ENCODE measurements at regions not wholly inside any gene's neighbourhood (a gene's known extent, or its start where the extent isn't known, plus 50 kb on each side); places are given as distances from the start of the nearest gene placed in this dataset.

- no peak overlapping the region for H3K4me3 ChIP-seq (ENCODE audit: low read depth in 2 of 2, low read length in 1 of 2)
- ChIA-PET POLR2A (no interaction called here), CTCF (interaction anchor here (1.0 to 1.3 kb wide), 2 partner anchors 20 to 35 kb away, joined by 4 read pairs; no protein-coding TSS in a partner anchor)
- WGBS (ENCODE audit: low lambda C conversion rate) = 38% methylated on average over 2 of the region's 2 CpGs
- H3K4me1 ChIP-seq (ENCODE audit: control insufficient read depth in 1 of 2, insufficient read depth in 2 of 2, low read depth in 1 of 2, low read length in 1 of 2) = peaks cover 0 to 11% of the 10 kb centered on the region in 2 experiments; a peak in 1 of 4 replicates
- no peaks in the 10 kb centered on the region for H3K9me2 ChIP-seq
- no peak overlapping the region for H3K4me2 ChIP-seq
- H3K36me3 ChIP-seq (replicated peaks in 1 of 2; ENCODE audit: control insufficient read depth in 1 of 2, insufficient read depth in 2 of 2, low read length in 1 of 2) = no peaks in the 10 kb centered on the region
- no peak for TF ChIP-seq MXI1 (IDR thresholded peaks at IDR 0.05; ENCODE audit: low read depth, low read length)
- TF ChIP-seq FOSL2 (IDR thresholded peaks at IDR 0.05; ENCODE audit: borderline replicate concordance, low read depth) = no peak
- no peak for TF ChIP-seq TEAD4 (IDR thresholded peaks at IDR 0.05; ENCODE audit: borderline replicate concordance, insufficient read depth)
- no peak for TF ChIP-seq RCOR1 (IDR thresholded peaks at IDR 0.05; ENCODE audit: low read length)
- TF ChIP-seq SMC3 (IDR thresholded peaks at IDR 0.05; ENCODE audit: low read depth, low read length) = no peak
- TF ChIP-seq GATA2 (CRISPR knock-in tag; IDR thresholded peaks at IDR 0.05) = no peak
- H3F3A ChIP-seq (replicated peaks; ENCODE audit: insufficient read depth) = no peaks in the 10 kb centered on the region
- H3K27ac ChIP-seq (ENCODE audit: low read depth in 2 of 2, low read length in 1 of 2) = no peak overlapping the region
- no peaks in the 10 kb centered on the region for H4K20me1 ChIP-seq (ENCODE audit: insufficient read depth)
- H2AFZ ChIP-seq (ENCODE audit: low read depth) = no peak overlapping the region
- no peaks in the 10 kb centered on the region for H3K9me3 ChIP-seq
- no peaks in the 10 kb centered on the region for H3K79me2 ChIP-seq (ENCODE audit: insufficient read depth)
- H3K27me3 ChIP-seq (ENCODE audit: insufficient read depth) = no peaks in the 10 kb centered on the region
- H3K9ac ChIP-seq = no peak overlapping the region
- no peak for DNase-seq
These were observed 110.6 kb downstream of the GADD45G start for GRCh38 chr9:89715318-89715858.

- Histone ChIP-seq H3K9me2 (no peaks in the 10 kb centered on the region), H3K9ac (no peak overlapping the region), H3F3A (replicated peaks; ENCODE audit: insufficient read depth) (no peaks in the 10 kb centered on the region), H2AFZ (ENCODE audit: low read depth) (no peak overlapping the region), H3K4me2 (no peak overlapping the region), H3K4me1 (ENCODE audit: control insufficient read depth in 1 of 2, insufficient read depth in 2 of 2, low read depth in 1 of 2, low read length in 1 of 2) (peaks cover 0 to 11% of the 10 kb centered on the region in 2 experiments; a peak in 1 of 4 replicates), H3K79me2 (ENCODE audit: insufficient read depth) (no peaks in the 10 kb centered on the region), H3K9me3 (no peaks in the 10 kb centered on the region), H3K27ac (ENCODE audit: low read depth in 2 of 2, low read length in 1 of 2) (no peak overlapping the region), H4K20me1 (ENCODE audit: insufficient read depth) (no peaks in the 10 kb centered on the region), H3K27me3 (ENCODE audit: insufficient read depth) (no peaks in the 10 kb centered on the region), H3K36me3 (replicated peaks in 1 of 2; ENCODE audit: control insufficient read depth in 1 of 2, insufficient read depth in 2 of 2, low read length in 1 of 2) (no peaks in the 10 kb centered on the region), H3K4me3 (ENCODE audit: low read depth in 2 of 2, low read length in 1 of 2) (no peak overlapping the region)
- WGBS (ENCODE audit: low lambda C conversion rate) = 72% methylated on average over 3 of the region's 3 CpGs
- ChIA-PET CTCF (no interaction called here), POLR2A (no interaction called here)
- no peak for DNase-seq
- TF ChIP-seq, protein P1, sequence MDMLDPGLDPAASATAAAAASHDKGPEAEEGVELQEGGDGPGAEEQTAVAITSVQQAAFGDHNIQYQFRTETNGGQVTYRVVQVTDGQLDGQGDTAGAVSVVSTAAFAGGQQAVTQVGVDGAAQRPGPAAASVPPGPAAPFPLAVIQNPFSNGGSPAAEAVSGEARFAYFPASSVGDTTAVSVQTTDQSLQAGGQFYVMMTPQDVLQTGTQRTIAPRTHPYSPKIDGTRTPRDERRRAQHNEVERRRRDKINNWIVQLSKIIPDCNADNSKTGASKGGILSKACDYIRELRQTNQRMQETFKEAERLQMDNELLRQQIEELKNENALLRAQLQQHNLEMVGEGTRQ (IDR thresholded peaks at IDR 0.05; ENCODE audit: borderline replicate concordance, low read depth, low read length) = no peak
- TF ChIP-seq, protein P2, sequence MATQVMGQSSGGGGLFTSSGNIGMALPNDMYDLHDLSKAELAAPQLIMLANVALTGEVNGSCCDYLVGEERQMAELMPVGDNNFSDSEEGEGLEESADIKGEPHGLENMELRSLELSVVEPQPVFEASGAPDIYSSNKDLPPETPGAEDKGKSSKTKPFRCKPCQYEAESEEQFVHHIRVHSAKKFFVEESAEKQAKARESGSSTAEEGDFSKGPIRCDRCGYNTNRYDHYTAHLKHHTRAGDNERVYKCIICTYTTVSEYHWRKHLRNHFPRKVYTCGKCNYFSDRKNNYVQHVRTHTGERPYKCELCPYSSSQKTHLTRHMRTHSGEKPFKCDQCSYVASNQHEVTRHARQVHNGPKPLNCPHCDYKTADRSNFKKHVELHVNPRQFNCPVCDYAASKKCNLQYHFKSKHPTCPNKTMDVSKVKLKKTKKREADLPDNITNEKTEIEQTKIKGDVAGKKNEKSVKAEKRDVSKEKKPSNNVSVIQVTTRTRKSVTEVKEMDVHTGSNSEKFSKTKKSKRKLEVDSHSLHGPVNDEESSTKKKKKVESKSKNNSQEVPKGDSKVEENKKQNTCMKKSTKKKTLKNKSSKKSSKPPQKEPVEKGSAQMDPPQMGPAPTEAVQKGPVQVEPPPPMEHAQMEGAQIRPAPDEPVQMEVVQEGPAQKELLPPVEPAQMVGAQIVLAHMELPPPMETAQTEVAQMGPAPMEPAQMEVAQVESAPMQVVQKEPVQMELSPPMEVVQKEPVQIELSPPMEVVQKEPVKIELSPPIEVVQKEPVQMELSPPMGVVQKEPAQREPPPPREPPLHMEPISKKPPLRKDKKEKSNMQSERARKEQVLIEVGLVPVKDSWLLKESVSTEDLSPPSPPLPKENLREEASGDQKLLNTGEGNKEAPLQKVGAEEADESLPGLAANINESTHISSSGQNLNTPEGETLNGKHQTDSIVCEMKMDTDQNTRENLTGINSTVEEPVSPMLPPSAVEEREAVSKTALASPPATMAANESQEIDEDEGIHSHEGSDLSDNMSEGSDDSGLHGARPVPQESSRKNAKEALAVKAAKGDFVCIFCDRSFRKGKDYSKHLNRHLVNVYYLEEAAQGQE (IDR thresholded peaks at IDR 0.05; ENCODE audit: low read depth, low read length) = no peak
- TF ChIP-seq RFX5 (IDR thresholded peaks at IDR 0.05; ENCODE audit: low read length) (no peak), RAD21 (IDR thresholded peaks at IDR 0.05; ENCODE audit: low read length) (no peak), IRF3 (IDR thresholded peaks at IDR 0.05; ENCODE audit: low read depth, low read length) (no peak), TEAD4 (IDR thresholded peaks at IDR 0.05; ENCODE audit: borderline replicate concordance, insufficient read depth) (no peak), GATA2 (CRISPR knock-in tag; IDR thresholded peaks at IDR 0.05) (no peak), YY1 (IDR thresholded peaks at IDR 0.05; ENCODE audit: low read depth) (no peak), TAF1 (IDR thresholded peaks at IDR 0.05; ENCODE audit: borderline replicate concordance, low read depth, low read length) (no peak), NFIC (IDR thresholded peaks at IDR 0.05; ENCODE audit: borderline replicate concordance) (no peak), SMC3 (IDR thresholded peaks at IDR 0.05; ENCODE audit: low read depth, low read length) (no peak), RCOR1 (IDR thresholded peaks at IDR 0.05; ENCODE audit: low read length) (no peak), TCF12 (IDR thresholded peaks at IDR 0.05) (no peak), FOXM1 (IDR thresholded peaks at IDR 0.05; ENCODE audit: low read depth) (no peak)
- TF ChIP-seq, protein P3, sequence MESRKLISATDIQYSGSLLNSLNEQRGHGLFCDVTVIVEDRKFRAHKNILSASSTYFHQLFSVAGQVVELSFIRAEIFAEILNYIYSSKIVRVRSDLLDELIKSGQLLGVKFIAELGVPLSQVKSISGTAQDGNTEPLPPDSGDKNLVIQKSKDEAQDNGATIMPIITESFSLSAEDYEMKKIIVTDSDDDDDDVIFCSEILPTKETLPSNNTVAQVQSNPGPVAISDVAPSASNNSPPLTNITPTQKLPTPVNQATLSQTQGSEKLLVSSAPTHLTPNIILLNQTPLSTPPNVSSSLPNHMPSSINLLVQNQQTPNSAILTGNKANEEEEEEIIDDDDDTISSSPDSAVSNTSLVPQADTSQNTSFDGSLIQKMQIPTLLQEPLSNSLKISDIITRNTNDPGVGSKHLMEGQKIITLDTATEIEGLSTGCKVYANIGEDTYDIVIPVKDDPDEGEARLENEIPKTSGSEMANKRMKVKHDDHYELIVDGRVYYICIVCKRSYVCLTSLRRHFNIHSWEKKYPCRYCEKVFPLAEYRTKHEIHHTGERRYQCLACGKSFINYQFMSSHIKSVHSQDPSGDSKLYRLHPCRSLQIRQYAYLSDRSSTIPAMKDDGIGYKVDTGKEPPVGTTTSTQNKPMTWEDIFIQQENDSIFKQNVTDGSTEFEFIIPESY (IDR thresholded peaks at IDR 0.05; ENCODE audit: borderline replicate concordance, low read depth) = no peak
- TF ChIP-seq, protein P4, sequence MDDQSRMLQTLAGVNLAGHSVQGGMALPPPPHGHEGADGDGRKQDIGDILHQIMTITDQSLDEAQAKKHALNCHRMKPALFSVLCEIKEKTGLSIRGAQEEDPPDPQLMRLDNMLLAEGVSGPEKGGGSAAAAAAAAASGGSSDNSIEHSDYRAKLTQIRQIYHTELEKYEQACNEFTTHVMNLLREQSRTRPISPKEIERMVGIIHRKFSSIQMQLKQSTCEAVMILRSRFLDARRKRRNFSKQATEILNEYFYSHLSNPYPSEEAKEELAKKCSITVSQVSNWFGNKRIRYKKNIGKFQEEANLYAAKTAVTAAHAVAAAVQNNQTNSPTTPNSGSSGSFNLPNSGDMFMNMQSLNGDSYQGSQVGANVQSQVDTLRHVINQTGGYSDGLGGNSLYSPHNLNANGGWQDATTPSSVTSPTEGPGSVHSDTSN (IDR thresholded peaks at IDR 0.05) = no peak
- TF ChIP-seq, protein P5, sequence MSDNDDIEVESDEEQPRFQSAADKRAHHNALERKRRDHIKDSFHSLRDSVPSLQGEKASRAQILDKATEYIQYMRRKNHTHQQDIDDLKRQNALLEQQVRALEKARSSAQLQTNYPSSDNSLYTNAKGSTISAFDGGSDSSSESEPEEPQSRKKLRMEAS (IDR thresholded peaks at IDR 0.05; ENCODE audit: low read depth) = no peak
These were observed 111.1 kb downstream of the GADD45G start for GRCh38 chr9:89715881-89716280.

Measured in SK-N-SH (cell line).